Activated T-helper 1 cell treated with anti-CD3 and anti-CD28 coated beads, Interleukin-12 subunit alpha, Interleukin-12 subunit beta, Interleukin-2, Interleukin-4 antibody, amounts not matched to agents 30 ng/mL and 10 ng/mL and 1 ng/mL, durations not matched to agents 14 hours and 24 hours and 36 hours (primary cell): ENCODE measurements at regions not wholly inside any gene's neighbourhood (a gene's known extent, or its start where the extent isn't known, plus 50 kb on each side); places are given as distances from the start of the nearest gene placed in this dataset.

ENCODE experiments used
- DNase-seq: peaks from one replicate; pipeline ENCODE4 v3.0.0; 2021; ENCODE audit warnings: low spot score
- H3K27ac Mint-ChIP-seq: one replicate; pipeline ENCODE4 v1.8.0; 2021; ENCODE audit warnings: mild to moderate bottlenecking, mixed read lengths
- H3K27me3 Mint-ChIP-seq: one replicate; pipeline ENCODE4 v1.8.0; 2022; ENCODE audit warnings: mild to moderate bottlenecking, moderate library complexity, mixed read lengths; ENCODE audit not compliant: insufficient read depth
- H3K36me3 Mint-ChIP-seq: one replicate; pipeline ENCODE4 v1.8.0; 2021; ENCODE audit warnings: low read depth, mixed read lengths
- H3K4me1 Mint-ChIP-seq: one replicate; pipeline ENCODE4 v1.8.0; 2021; ENCODE audit warnings: low read depth, mixed read lengths
- H3K4me3 Mint-ChIP-seq: one replicate; pipeline ENCODE4 v1.8.0; 2021; ENCODE audit warnings: mild to moderate bottlenecking, moderate library complexity, mixed read lengths
- H3K9me3 Mint-ChIP-seq: one replicate; pipeline ENCODE4 v1.8.0; 2021; ENCODE audit warnings: mixed read lengths
- intact Hi-C: fragments of 100-400 bp; cut with micrococcal nuclease; formaldehyde crosslinking; loops from one replicate; pipeline ENCODE4 v1.15.1; 2024

GRCh38 chr1:103211073-103211472 lies 102.8 kb upstream of the COL11A1 start:
- Mint-ChIP-seq H3K4me1 (no peaks in the 10 kb centered on the region), H3K4me3 (no peak overlapping the region), H3K36me3 (no peaks in the 10 kb centered on the region), H3K27me3 (no peaks in the 10 kb centered on the region), H3K27ac (no peak overlapping the region), H3K9me3 (no peaks in the 10 kb centered on the region)
- DNase-seq: no peak
- intact Hi-C loops: no loop called here

- Mint-ChIP-seq H3K4me1 (no peaks in the 10 kb centered on the region), H3K4me3 (no peak overlapping the region), H3K27ac (no peak overlapping the region), H3K36me3 (no peaks in the 10 kb centered on the region), H3K9me3 (no peaks in the 10 kb centered on the region), H3K27me3 (no peaks in the 10 kb centered on the region)
- intact Hi-C loops: no loop called here
- no peak for DNase-seq
Measured at GRCh38 chr1:103208844-103209243, 100.5 kb upstream of the COL11A1 start.

- H3K27me3 Mint-ChIP-seq: no peaks in the 10 kb centered on the region
- H3K4me1 Mint-ChIP-seq: no peaks in the 10 kb centered on the region
- H3K36me3 Mint-ChIP-seq: no peaks in the 10 kb centered on the region
- no peak overlapping the region for H3K4me3 Mint-ChIP-seq
- intact Hi-C loops: no loop called here
- no peak overlapping the region for H3K27ac Mint-ChIP-seq
- no peaks in the 10 kb centered on the region for H3K9me3 Mint-ChIP-seq
- DNase-seq: no peak
Measured at GRCh38 chr1:103199001-103199400, 90.7 kb upstream of the COL11A1 start.

- Mint-ChIP-seq H3K27ac (no peak overlapping the region), H3K27me3 (no peaks in the 10 kb centered on the region)
- intact Hi-C loops: no loop called here
Measured at GRCh38 chr1:103198076-103198475, 89.8 kb upstream of the COL11A1 start.

GRCh38 chr1:103197216-103197615 lies 88.9 kb upstream of the COL11A1 start:
- Mint-ChIP-seq H3K27me3 (no peaks in the 10 kb centered on the region), H3K4me1 (no peaks in the 10 kb centered on the region), H3K36me3 (no peaks in the 10 kb centered on the region), H3K4me3 (no peak overlapping the region), H3K27ac (no peak overlapping the region), H3K9me3 (no peaks in the 10 kb centered on the region)
- no peak for DNase-seq
- intact Hi-C loops: no loop called here

More at GRCh38 chr1:103198076-103198475, 89.8 kb upstream of the COL11A1 start:
- H3K36me3 Mint-ChIP-seq: no peaks in the 10 kb centered on the region
- no peaks in the 10 kb centered on the region for H3K9me3 Mint-ChIP-seq
- H3K4me3 Mint-ChIP-seq: no peak overlapping the region
- DNase-seq: no peak
- no peaks in the 10 kb centered on the region for H3K4me1 Mint-ChIP-seq

GRCh38 chr1:103194984-103195383 lies 86.7 kb upstream of the COL11A1 start:
- no peak overlapping the region for H3K4me3 Mint-ChIP-seq
- DNase-seq: no peak
- no peaks in the 10 kb centered on the region for H3K36me3 Mint-ChIP-seq
- no peaks in the 10 kb centered on the region for H3K4me1 Mint-ChIP-seq
- H3K9me3 Mint-ChIP-seq: no peaks in the 10 kb centered on the region
- H3K27me3 Mint-ChIP-seq: no peaks in the 10 kb centered on the region
- no peak overlapping the region for H3K27ac Mint-ChIP-seq
- intact Hi-C loops: no loop called here

- H3K4me1 Mint-ChIP-seq: no peaks in the 10 kb centered on the region
- H3K4me3 Mint-ChIP-seq: no peak overlapping the region
- H3K9me3 Mint-ChIP-seq: no peaks in the 10 kb centered on the region
- no peak for DNase-seq
- no peaks in the 10 kb centered on the region for H3K27me3 Mint-ChIP-seq
- no peak overlapping the region for H3K27ac Mint-ChIP-seq
- no peaks in the 10 kb centered on the region for H3K36me3 Mint-ChIP-seq
- intact Hi-C loops: no loop called here
Measured at GRCh38 chr1:103194060-103194459, 85.7 kb upstream of the COL11A1 start.

- no peaks in the 10 kb centered on the region for H3K27me3 Mint-ChIP-seq
- H3K36me3 Mint-ChIP-seq: no peaks in the 10 kb centered on the region
- intact Hi-C loops: no loop called here
- no peak overlapping the region for H3K27ac Mint-ChIP-seq
- H3K9me3 Mint-ChIP-seq: no peaks in the 10 kb centered on the region
- no peaks in the 10 kb centered on the region for H3K4me1 Mint-ChIP-seq
- DNase-seq: no peak
- H3K4me3 Mint-ChIP-seq: no peak overlapping the region
Measured at GRCh38 chr1:103191327-103191726, 83.0 kb upstream of the COL11A1 start.

- Mint-ChIP-seq H3K27ac (no peak overlapping the region), H3K4me1 (no peaks in the 10 kb centered on the region), H3K9me3 (no peaks in the 10 kb centered on the region), H3K27me3 (no peaks in the 10 kb centered on the region), H3K4me3 (no peak overlapping the region), H3K36me3 (no peaks in the 10 kb centered on the region)
- no peak for DNase-seq
- intact Hi-C loops: no loop called here
Measured at GRCh38 chr1:103190766-103191165, 82.4 kb upstream of the COL11A1 start.

- H3K4me3 Mint-ChIP-seq: no peak overlapping the region
- no peaks in the 10 kb centered on the region for H3K9me3 Mint-ChIP-seq
- no peaks in the 10 kb centered on the region for H3K4me1 Mint-ChIP-seq
- H3K36me3 Mint-ChIP-seq: no peaks in the 10 kb centered on the region
- no peak overlapping the region for H3K27ac Mint-ChIP-seq
- intact Hi-C loops: no loop called here
- DNase-seq: no peak
- no peaks in the 10 kb centered on the region for H3K27me3 Mint-ChIP-seq
Measured at GRCh38 chr1:103187673-103188072, 79.4 kb upstream of the COL11A1 start.

GRCh38 chr1:103180660-103181059 lies 72.3 kb upstream of the COL11A1 start:
- H3K27me3 Mint-ChIP-seq: no peaks in the 10 kb centered on the region
- H3K36me3 Mint-ChIP-seq: no peaks in the 10 kb centered on the region
- no peak for DNase-seq
- H3K4me3 Mint-ChIP-seq: no peak overlapping the region
- no peaks in the 10 kb centered on the region for H3K9me3 Mint-ChIP-seq
- intact Hi-C loops: no loop called here
- H3K27ac Mint-ChIP-seq: no peak overlapping the region
- no peaks in the 10 kb centered on the region for H3K4me1 Mint-ChIP-seq

- no peaks in the 10 kb centered on the region for H3K9me3 Mint-ChIP-seq
- intact Hi-C loops: no loop called here
- H3K36me3 Mint-ChIP-seq: no peaks in the 10 kb centered on the region
- no peaks in the 10 kb centered on the region for H3K4me1 Mint-ChIP-seq
- no peak overlapping the region for H3K4me3 Mint-ChIP-seq
- H3K27me3 Mint-ChIP-seq: no peaks in the 10 kb centered on the region
- no peak overlapping the region for H3K27ac Mint-ChIP-seq
- DNase-seq: no peak
Measured at GRCh38 chr1:103177108-103177775, 68.9 kb upstream of the COL11A1 start.

GRCh38 chr1:103171041-103171590 lies 62.8 kb upstream of the COL11A1 start:
- H3K9me3 Mint-ChIP-seq: no peaks in the 10 kb centered on the region
- no peaks in the 10 kb centered on the region for H3K4me1 Mint-ChIP-seq
- H3K36me3 Mint-ChIP-seq: no peaks in the 10 kb centered on the region
- intact Hi-C loops: no loop called here
- no peak overlapping the region for H3K27ac Mint-ChIP-seq
- no peak overlapping the region for H3K4me3 Mint-ChIP-seq
- no peak for DNase-seq
- no peaks in the 10 kb centered on the region for H3K27me3 Mint-ChIP-seq

- no peaks in the 10 kb centered on the region for H3K36me3 Mint-ChIP-seq
- H3K27ac Mint-ChIP-seq: no peak overlapping the region
- H3K27me3 Mint-ChIP-seq: no peaks in the 10 kb centered on the region
- H3K4me3 Mint-ChIP-seq: no peak overlapping the region
- H3K4me1 Mint-ChIP-seq: no peaks in the 10 kb centered on the region
- no peaks in the 10 kb centered on the region for H3K9me3 Mint-ChIP-seq
- DNase-seq: no peak
- intact Hi-C loops: no loop called here
Measured at GRCh38 chr1:103170609-103171008, 62.3 kb upstream of the COL11A1 start.
